Lung (tissue), 11 donors: ENCODE measurements at regions not wholly inside any gene's neighbourhood (a gene's known extent, or its start where the extent isn't known, plus 50 kb on each side); places are given as distances from the start of the nearest gene placed in this dataset.

Source experiments
- ATAC-seq: fragments of 200-7000 bp; cut with Tn5 transposase; one replicate; pipeline ENCODE4 v1.9.1; 2020; ENCODE audit warnings: moderate number of reproducible peaks; ENCODE audit not compliant: insufficient read depth, low FRiP score
- DNase-seq, 3 donors: peaks; one replicate each; pipeline ENCODE4 v3.0.0-alpha.2; 2013 to 2017
- H3K27ac ChIP-seq, 2 donors: one replicate each; pipeline ENCODE4 v1.5.1; 2013; ENCODE audit warnings: mild to moderate bottlenecking in 2 of 2, moderate library complexity in 2 of 2, control low read depth in 1 of 2, inconsistent platforms in 1 of 2, low read depth in 1 of 2, low read length in 1 of 2
- H3K27me3 ChIP-seq, 3 donors: one replicate each; pipeline ENCODE4 v1.5.1; 2013; ENCODE audit warnings: low read length in 2 of 3; ENCODE audit not compliant: control insufficient read depth in 3 of 3, insufficient read depth in 3 of 3
- H3K36me3 ChIP-seq, 4 donors: one replicate each; pipeline ENCODE4 v1.5.1; 2013; ENCODE audit warnings: low read length in 4 of 4, mild to moderate bottlenecking in 1 of 4, moderate library complexity in 1 of 4; ENCODE audit not compliant: control insufficient read depth in 4 of 4, insufficient read depth in 4 of 4
- H3K4me1 ChIP-seq, 5 donors: one replicate each; pipeline ENCODE4 v1.5.1; 2013; ENCODE audit warnings: low read length in 5 of 5, mild to moderate bottlenecking in 2 of 5, moderate library complexity in 1 of 5; ENCODE audit not compliant: control insufficient read depth in 5 of 5, insufficient read depth in 5 of 5
- H3K4me3 ChIP-seq: one replicate; pipeline ENCODE4 v1.5.1; 2013; ENCODE audit warnings: mild to moderate bottlenecking, control low read depth, moderate library complexity
- H3K9ac ChIP-seq, 2 donors: one replicate each; pipeline ENCODE4 v1.5.1; 2013; ENCODE audit warnings: low read length in 2 of 2, control low read depth in 1 of 2; ENCODE audit not compliant: insufficient read depth in 1 of 2
- H3K9me3 ChIP-seq, 4 donors: one replicate each; pipeline ENCODE4 v1.5.1; 2013; ENCODE audit warnings: low read length in 3 of 4, mild to moderate bottlenecking in 1 of 4, moderate library complexity in 1 of 4; ENCODE audit not compliant: control insufficient read depth in 4 of 4, insufficient read depth in 3 of 4
- CTCF ChIP-seq: IDR thresholded peaks from 2 replicates; pipeline ENCODE4 v1.5.1; 2012; ENCODE audit warnings: mild to moderate bottlenecking; ENCODE audit errors: control extremely low read depth, extremely low read depth
- whole genome bisulfite sequencing, 2 donors: extraction: QIAGEN DNeasy Blood & Tissue Kit; methylation state at CpG; one replicate each; pipeline ENCODE4 v1.1.7; 2013; 5-methylcytosine and 5-hydroxymethylcytosine counted together
- donor health status: control.
- donor health status: control.
- donor health status: Bipolar disorder and iron deficiency.
- donor health status: healthy.
- donor health status: DM: yes; HTN: yes; CAD: no.

- ATAC-seq, result no peak
- no peak overlapping the region for H3K27ac ChIP-seq
- TF ChIP-seq CTCF, result no peak
- H3K4me3 ChIP-seq, result no peak overlapping the region
- H3K27me3 ChIP-seq, result no peaks in the 10 kb centered on the region
- H3K4me1 ChIP-seq, result peaks cover 0 to 25% (median 0%) of the 10 kb centered on the region in 5 donors
- DNase-seq, result no peak
- 41 to 70% methylated on average over 2 of the region's 2 CpGs for WGBS, 2 donors
- H3K9ac ChIP-seq, result no peak overlapping the region
- no peaks in the 10 kb centered on the region for H3K9me3 ChIP-seq
- no peaks in the 10 kb centered on the region for H3K36me3 ChIP-seq
These were observed 300.1 kb downstream of the SPRY1 start for GRCh38 chr4:123696687-123697086.

GRCh38 chr4:123698556-123698955 lies 302.0 kb downstream of the SPRY1 start:
- no peaks in the 10 kb centered on the region for H3K36me3 ChIP-seq
- no peak overlapping the region for H3K27ac ChIP-seq
- H3K4me1 ChIP-seq, result peaks cover 0 to 25% (median 0%) of the 10 kb centered on the region in 5 donors
- H3K9ac ChIP-seq, result no peak overlapping the region
- no peaks in the 10 kb centered on the region for H3K27me3 ChIP-seq
- no peak overlapping the region for H3K4me3 ChIP-seq
- DNase-seq (peak in 1 of 3 donors; percentile 29), ATAC-seq (no peak)
- no peak for TF ChIP-seq CTCF
- WGBS, 2 donors, result 90 to 91% methylated on average over 4 of the region's 4 CpGs
- H3K9me3 ChIP-seq, result peaks cover 0 to 3% (median 0%) of the 10 kb centered on the region in 4 donors

DNA sequence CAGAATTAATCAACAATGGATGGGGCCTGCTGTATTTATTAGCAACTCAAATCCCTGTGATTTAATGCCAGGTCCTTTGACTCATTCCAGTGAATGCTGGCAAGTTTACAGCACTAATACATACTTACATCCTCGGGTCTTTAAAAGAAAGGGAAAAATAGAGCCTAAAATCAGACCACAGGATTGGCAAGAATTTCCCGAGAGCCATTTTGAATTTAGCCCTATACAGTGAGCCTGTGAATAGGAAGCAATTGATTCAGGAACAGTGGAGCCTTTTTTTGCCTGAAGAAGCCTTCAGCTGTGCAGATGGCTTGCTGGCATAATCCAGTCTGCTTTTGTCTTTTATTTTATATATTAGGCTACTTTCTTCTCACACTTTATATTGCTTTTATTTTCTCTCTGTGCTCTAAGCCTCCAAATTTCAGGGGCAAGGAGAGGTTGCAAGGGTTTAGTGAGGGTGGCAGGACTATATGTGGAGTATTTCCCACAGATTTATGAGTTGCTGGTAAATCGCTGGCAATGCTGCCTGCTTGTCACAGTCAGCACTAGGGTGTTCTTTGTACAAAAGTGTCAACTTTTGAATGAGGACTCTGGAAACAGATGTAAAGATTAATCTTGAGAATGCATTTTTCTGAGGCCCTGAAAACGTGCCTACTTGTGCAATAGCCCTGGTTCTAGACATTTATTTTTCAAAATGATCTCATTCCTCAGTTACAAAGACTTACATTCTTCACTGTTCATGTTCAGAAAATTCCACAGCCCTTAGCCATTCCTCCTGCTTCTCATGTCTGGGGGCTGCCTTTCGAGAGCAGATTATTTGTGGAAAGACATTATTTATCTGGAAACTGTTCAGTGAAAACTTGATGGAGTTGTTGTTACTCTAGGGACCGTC lies 303.5 kb downstream of the SPRY1 start:
- WGBS, 2 donors, result 56 to 66% methylated on average over 6 of the region's 6 CpGs
- Histone ChIP-seq H3K4me1 (peaks cover 0 to 25% (median 0%) of the 10 kb centered on the region in 5 donors), H3K9ac (peak overlapping the region; percentile 44 to 46), H3K27me3 (no peaks in the 10 kb centered on the region), H3K9me3 (peaks cover 0 to 3% (median 0%) of the 10 kb centered on the region in 4 donors), H3K36me3 (no peaks in the 10 kb centered on the region), H3K27ac (peak overlapping the region; percentile 60 to 68), H3K4me3 (no peak overlapping the region)
- no peak for TF ChIP-seq CTCF
- DNase-seq (peak; percentile 78 to 98 (median 97)), ATAC-seq (peak; percentile 53)
